Amygdala (tissue), 56 donors: ENCODE measurements at regions not wholly inside any gene's neighbourhood (a gene's known extent, or its start where the extent isn't known, plus 50 kb on each side); places are given as distances from the start of the nearest gene placed in this dataset.
"Not testable (repeated sequence)": the region's sequence is repeated elsewhere in the genome, so short reads cannot be mapped to it uniquely, and the experiment has no call there.

Source experiments
- DNase-seq, 56 donors: peaks; one replicate each; lab custom pipeline; 2025; lab: John Stamatoyannopoulos, UW

GRCh38 chr16:88145824-88146405, 194.7 kb downstream of the BANP start:
- peak in 5 of 56 donors; percentile 13 to 44 (median 16) for DNase-seq

- not testable (repeated sequence) for DNase-seq
Measured at GRCh38 chr16:88148078-88148477, 196.8 kb downstream of the BANP start.

GRCh38 chr16:88148682-88149081, 197.4 kb downstream of the BANP start:
- not testable (repeated sequence) for DNase-seq

DNA sequence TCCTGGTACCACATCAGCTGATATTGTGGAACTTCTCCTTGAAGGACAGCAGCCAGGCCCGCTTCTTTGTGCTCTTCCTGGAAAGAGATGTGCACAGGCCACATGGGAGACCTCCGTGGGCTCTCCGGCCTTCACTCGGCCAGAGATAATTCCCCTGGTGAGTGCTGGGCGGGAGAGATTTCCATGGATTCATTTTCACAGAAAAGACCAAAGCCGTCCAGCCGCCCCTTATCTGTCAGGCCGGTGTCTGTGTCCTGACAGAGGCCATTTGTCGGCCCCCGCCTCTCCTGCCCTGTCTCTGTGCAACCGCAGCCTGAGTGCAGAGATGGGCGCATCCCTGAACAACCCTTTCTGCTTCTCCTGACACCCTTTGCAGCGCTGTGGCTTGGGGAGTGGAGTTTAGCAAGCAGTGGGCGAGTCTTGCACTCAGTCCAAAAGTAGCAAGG, 197.9 kb downstream of the BANP start:
- DNase-seq: not testable (repeated sequence)

DNA sequence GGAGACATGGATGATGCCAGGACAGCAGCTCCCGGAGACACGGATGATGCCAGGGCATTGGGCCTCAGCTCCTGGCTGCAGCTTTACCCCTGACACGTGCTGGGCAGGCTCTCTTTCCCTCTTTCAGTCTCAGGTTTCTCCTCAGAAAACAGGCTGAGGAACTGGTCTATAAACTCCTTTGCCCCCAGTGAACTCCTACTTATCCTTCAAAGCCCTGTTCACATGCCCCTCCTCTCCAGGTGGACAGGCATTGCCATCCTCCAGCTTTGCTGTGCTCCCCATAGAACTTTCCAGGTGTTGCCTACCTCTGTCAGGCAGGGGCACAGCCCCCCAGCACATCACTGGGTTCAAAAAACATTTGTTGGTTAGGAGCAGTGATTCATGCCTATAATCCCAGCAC, 198.4 kb downstream of the BANP start:
- DNase-seq: not testable (repeated sequence)

DNA sequence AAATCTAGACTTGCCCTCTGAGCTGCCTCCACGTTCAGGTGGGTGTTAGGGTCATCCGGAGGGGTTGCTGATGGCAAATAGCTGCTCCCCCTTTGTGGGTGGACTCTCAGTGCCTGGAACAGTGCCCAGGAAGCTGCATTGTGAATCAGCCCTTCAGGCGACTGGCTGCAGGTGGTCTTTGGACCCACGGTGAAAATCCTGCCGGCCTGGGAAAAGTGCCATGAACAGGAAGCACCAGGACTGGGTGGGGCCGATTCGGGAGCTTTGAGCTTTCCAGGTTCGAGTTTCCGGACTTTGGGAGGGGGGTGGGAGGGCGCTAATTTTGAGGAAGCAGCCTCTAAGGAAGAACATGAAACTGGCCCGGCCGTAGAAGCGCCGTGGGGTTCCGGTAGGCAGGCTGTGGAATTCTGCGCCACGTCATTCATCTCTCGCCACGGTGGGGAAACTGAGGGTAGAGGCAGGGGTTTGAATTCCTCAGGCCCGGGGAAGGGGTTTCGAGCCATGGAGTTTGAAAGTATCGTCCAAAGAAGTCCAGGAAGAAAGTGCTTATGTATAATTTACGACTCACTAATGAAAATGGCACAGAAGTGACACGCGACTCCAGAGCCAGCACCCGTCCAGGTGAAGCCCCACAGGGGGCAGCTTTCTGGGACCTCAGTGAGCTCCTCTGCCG, 199.4 kb downstream of the BANP start:
- not testable (repeated sequence) for DNase-seq

DNA sequence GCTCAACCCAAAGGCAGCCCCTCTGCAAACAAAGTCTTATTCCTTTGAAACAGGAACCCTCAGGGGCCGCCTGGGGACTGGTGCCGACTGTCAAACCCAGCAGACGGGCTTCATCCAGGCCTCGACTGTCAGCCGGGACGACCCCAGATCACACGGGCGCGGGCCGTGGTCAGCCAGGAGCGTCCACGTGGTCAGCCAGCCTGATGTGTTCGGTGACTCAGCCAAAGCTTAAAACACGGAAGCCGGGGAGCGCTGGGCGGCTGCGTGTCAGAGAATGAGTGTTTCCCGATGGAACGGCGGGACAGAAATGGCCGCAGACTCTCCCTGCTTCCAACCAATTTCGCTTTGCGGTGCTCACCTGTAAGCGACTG, 199.9 kb downstream of the BANP start:
- DNase-seq: not testable (repeated sequence)

- DNase-seq: not testable (repeated sequence)
Measured at GRCh38 chr16:88151859-88152843, 200.9 kb downstream of the BANP start.

GRCh38 chr16:88152879-88153278, 201.6 kb downstream of the BANP start:
- DNase-seq: peak in 1 of 56 donors; percentile 30

GRCh38 chr16:88153516-88153915, 202.3 kb downstream of the BANP start:
- DNase-seq: not testable (repeated sequence)

DNA sequence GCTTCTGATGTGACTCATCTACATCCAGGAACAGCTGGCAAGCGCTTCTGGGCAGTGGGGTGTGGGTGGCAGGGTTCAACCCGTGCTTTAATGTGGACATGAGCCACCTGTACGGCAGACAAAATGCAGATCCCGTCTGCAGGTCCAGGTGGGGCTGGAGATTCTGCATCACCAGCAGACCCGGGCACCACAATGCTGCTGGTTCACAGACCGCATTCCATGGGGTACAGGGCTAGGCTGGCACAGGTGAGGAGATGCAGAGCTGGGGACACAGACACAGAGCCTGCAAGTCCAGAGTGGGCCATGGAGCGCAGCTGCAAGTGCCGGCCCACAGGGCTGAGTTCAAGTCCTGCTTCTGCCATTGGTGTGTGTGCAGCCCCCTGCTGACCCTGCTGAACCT, 203.7 kb downstream of the BANP start:
- not testable (repeated sequence) for DNase-seq

DNA sequence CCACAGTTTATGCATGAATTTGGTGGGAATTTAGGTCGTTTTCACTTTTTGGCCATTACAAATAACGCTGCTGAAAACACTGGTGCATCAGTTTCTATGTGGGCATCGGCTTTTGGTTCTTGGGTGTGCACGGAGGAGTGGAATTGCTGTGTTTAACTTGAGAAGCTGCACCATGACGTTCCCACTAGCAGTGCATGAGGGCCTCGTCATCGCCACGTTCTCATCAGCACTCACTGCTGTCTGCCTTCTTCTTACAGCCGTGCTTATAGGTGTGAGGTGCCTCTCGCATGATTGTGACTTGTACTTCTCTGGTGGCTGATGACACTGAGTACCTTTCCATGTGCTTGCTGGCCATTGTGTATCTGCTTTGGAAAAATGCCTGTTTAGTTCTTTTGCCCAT, 204.4 kb downstream of the BANP start:
- not testable (repeated sequence) for DNase-seq

DNA sequence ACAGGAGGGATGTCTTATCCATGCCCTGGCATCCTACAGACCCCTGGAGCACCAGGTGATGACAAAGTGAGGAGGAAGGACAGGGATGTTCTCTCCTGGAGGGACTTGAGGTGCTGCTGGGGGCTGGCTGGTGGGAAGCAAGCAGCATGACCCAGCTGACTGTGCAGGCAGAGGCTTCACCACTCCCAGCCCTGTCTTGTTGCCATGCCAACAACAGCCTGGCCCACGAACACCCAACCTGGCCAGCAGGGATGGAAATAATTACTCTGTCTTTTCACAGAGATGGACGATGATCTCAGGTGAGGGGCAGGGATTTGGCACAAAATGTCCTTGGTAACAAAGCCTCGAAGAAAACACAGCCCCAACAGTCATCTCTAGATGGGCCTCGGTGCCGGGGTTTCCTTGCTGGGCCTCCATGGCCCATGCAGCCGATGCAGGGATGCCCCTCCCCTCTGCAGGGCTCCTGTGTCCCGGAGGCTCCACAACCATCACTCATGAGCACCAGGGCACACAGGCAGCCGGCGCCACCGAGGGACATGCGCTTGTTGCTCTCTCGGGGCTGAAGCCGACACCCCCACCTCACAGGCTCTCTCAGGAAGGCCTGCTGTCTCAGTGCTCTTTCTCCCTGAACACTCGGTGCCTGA, 205.5 kb downstream of the BANP start:
- not testable (repeated sequence) for DNase-seq

- DNase-seq: not testable (repeated sequence)
Measured at GRCh38 chr16:88157686-88158085, 206.5 kb downstream of the BANP start.

DNA sequence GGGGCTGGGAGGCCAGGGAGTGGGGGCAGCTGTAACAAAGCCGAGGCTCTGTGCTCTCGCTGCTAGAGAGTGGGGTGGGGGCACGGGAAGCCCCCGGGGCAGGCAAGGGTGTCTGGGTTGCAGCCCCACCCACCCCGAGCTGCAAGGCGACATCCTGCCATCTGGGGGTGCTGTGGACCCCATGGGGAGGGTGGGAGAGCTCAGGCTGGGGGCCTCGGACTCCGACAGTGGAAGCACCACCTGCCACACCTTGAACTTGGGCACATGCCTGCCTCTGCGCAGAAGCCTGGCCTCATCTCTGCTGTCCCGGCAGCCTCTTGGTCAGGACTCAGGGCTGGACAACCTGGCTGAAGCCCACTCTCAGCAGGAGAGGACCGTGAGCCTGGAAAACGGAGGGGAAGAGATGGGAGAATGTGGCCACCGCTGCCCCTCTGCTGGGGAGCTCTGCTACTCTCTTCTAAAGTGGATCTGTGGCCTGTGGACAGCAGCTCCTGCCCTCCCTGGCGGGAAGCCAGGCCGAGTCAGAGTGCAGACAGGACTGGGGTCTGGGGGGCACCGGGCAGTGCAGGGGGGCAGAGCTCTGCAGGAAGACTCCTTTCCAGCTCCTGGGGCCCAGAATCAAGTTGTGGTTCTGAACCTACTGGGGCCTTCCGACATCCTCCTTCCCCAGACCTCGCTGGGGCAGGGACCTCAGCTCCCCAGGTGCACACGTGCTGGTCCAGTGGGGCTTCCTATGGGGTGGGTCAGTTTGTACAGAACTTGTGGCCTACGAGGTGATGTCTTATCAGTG, 207.2 kb downstream of the BANP start:
- not testable (repeated sequence) for DNase-seq

GRCh38 chr16:88159046-88159896, 208.0 kb downstream of the BANP start:
- DNase-seq: not testable (repeated sequence)

GRCh38 chr16:88159897-88160335, 208.7 kb downstream of the BANP start:
- DNase-seq: not testable (repeated sequence)

DNA sequence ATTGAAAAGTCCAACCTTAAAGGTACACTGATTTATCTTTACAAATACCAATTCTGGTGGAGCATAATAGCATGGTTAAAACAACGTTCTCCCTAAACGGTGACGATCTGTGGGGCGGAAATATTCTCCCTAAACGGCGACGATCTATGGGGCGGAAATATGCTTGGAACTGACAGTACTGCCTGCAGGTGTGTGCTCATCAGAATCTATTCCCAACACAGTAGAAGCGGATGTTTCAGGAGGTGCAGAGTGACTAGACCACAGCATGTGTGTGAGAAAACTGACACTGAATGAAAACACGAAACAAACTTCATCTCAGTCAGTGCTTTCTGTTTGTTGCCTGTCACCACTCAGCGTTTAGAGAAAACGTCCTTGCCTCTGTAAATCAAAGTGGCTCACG, 210.0 kb downstream of the BANP start:
- not testable (repeated sequence) for DNase-seq
